ENCODE measurements at regions not wholly inside any gene's neighbourhood (a gene's known extent, or its start where the extent isn't known, plus 50 kb on each side); places are given as distances from the start of the nearest gene placed in this dataset.

- TF ChIP-seq CTCF (conservative IDR thresholded peaks at IDR 0.05 in 1 of 2, IDR thresholded peaks at IDR 0.05 in 1 of 2; ENCODE audit: low read depth in 1 of 2, low read length in 2 of 2) (no peak), EZH2 (IDR thresholded peaks at IDR 0.05; ENCODE audit: low read length, missing control alignments) (no peak)
Measured at GRCh38 chr7:110076194-110076593, 1014.7 kb upstream of the LRRN3 start.

Measured in fibroblast of lung (primary cell).